GM13977 (cell line): ENCODE measurements at regions not wholly inside any gene's neighbourhood (a gene's known extent, or its start where the extent isn't known, plus 50 kb on each side); places are given as distances from the start of the nearest gene placed in this dataset.

ENCODE experiments used
- DNase-seq: peaks from one replicate; pipeline ENCODE4 v3.0.0; 2012; ENCODE audit warnings: low spot score
- in situ Hi-C: fragments of 300-500 bp; cut with MboI; formaldehyde crosslinking; loops from one replicate; pipeline ENCODE4 v1.12.0; 2022; ENCODE audit warnings: low sequenced_read_pairs, low pct_unique_long_range_greater_than_20kb, mixed read lengths, inconsistent platforms; ENCODE audit not compliant: unreplicated experiment
- TF ChIP-seq, protein P1 (sequence below): IDR thresholded peaks from 2 replicates; pipeline ENCODE4 v1.5.1; 2012; ENCODE audit warnings: mild to moderate bottlenecking, control low read depth; ENCODE audit not compliant: insufficient read depth; ENCODE audit errors: extremely low read depth, missing control alignments

DNA sequence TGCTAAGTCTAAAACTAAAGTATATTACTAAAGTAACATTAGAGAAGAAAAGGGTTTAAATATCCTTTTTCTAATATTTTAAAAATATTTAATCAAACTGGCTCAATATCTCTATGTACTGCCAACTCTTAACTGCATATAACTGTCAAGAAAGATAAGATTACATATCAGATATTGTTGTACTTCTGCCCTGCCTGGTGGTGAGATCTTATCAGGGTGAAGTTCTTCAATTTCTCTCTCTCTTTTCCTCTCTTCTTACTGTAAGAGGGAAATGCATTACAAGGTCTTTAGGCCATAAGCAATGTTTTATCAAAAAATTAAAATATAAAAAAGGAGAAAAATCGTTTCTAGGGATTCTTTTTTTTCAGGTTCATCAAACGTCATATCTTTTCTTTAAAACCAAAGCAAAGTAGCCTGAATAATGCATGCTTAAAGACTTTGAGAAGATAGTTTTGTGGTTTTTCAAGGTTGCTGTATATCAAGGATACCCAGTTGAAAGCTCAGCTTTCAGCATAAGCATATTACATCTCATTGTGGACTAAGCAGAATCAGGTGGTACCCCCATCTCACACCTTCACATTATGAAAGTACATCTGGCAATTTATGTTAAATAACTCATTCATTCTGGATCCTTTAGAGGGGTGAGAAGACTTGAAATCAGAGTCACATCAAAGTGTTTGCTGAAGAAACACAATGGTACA lies 1625.7 kb upstream of the SLC10A2 start:
- TF ChIP-seq, protein P1, sequence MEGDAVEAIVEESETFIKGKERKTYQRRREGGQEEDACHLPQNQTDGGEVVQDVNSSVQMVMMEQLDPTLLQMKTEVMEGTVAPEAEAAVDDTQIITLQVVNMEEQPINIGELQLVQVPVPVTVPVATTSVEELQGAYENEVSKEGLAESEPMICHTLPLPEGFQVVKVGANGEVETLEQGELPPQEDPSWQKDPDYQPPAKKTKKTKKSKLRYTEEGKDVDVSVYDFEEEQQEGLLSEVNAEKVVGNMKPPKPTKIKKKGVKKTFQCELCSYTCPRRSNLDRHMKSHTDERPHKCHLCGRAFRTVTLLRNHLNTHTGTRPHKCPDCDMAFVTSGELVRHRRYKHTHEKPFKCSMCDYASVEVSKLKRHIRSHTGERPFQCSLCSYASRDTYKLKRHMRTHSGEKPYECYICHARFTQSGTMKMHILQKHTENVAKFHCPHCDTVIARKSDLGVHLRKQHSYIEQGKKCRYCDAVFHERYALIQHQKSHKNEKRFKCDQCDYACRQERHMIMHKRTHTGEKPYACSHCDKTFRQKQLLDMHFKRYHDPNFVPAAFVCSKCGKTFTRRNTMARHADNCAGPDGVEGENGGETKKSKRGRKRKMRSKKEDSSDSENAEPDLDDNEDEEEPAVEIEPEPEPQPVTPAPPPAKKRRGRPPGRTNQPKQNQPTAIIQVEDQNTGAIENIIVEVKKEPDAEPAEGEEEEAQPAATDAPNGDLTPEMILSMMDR = no peak
- no peak for DNase-seq
- in situ Hi-C loops = no loop called here

- TF ChIP-seq, protein P1 = no peak
- in situ Hi-C loops = no loop called here
- no peak for DNase-seq
Observed at GRCh38 chr13:104686484-104686883, 1620.3 kb upstream of the SLC10A2 start.

GRCh38 chr13:104683789-104684188 lies 1617.6 kb upstream of the SLC10A2 start:
- DNase-seq = no peak
- in situ Hi-C loops = no loop called here
- TF ChIP-seq, protein P1 = no peak

GRCh38 chr13:104678161-104678560 lies 1611.9 kb upstream of the SLC10A2 start:
- no peak for DNase-seq
- in situ Hi-C loops = no loop called here
- TF ChIP-seq, protein P1 = no peak

DNA sequence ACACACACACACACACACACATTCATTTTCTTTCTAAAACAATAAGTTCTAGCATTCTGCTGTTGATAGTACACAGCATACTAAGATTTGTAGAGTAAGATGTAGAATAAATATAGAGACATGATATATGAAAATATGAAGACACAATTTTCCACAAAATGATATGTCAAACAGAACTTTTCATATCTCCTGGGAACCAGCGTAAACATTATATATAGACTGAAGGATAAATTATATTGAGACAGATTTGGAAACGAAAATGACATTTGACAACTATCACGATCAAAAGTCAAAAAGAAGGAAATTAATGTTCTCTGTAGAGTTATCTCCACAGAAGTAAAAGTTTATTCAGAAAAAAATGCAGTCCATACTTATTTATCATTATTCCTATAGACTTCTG lies 1605.7 kb upstream of the SLC10A2 start:
- in situ Hi-C loops = no loop called here
- TF ChIP-seq, protein P1 = no peak
- no peak for DNase-seq

DNA sequence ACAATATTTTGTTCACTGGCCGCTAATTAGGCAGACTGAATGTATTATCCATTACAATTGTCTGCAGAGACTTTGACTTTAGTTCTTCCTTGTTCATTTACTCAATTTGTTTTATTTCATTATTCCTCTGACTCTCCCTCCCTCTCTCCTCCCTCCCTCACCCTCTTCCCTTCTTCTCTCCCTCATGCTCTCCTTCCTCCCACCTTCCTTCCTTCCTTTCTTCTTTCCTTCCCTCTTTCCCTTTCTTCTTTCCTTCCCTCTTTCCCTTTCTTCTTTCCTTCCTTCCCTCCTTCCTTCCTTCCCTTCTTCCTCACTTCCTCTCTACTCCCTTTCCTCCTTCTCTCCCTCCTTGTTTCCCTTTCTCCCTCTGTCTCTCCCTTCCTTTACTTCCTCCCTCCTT lies 1591.0 kb upstream of the SLC10A2 start:
- no peak for DNase-seq
- TF ChIP-seq, protein P1 = no peak
- in situ Hi-C loops = no loop called here
